GM23338 (cell line): ENCODE measurements at regions not wholly inside any gene's neighbourhood (a gene's known extent, or its start where the extent isn't known, plus 50 kb on each side); places are given as distances from the start of the nearest gene placed in this dataset.

Experiments used
- ATAC-seq: fragments of 200-7000 bp; cut with Tn5 transposase; 3 replicates; pipeline ENCODE4 v1.9.1; 2020
- DNase-seq: peaks from one replicate; pipeline ENCODE4 v3.0.0-alpha.2; 2015; ENCODE audit warnings: low spot score
- H2AFZ ChIP-seq: fragments of 200-600 bp; sonication (generic); 2 replicates; pipeline ENCODE4 v1.8.0; 2016; ENCODE audit warnings: antibody characterized with exemption, mild to moderate bottlenecking, moderate library complexity
- H3F3A ChIP-seq: fragments of 200-600 bp; sonication (generic); replicated peaks from 2 replicates; pipeline ENCODE4 v1.8.0; 2017; ENCODE audit warnings: antibody characterized with exemption, mixed run types, low read depth
- H3K27ac ChIP-seq: fragments of 200-600 bp; sonication (generic); 2 replicates; pipeline ENCODE4 v1.6.1; 2016; ENCODE audit warnings: low read depth
- H3K27me3 ChIP-seq: fragments of 200-600 bp; sonication (generic); 2 replicates; pipeline ENCODE4 v1.8.0; 2016; ENCODE audit warnings: mild to moderate bottlenecking, mixed run types, moderate library complexity; ENCODE audit not compliant: insufficient read depth
- H3K36me3 ChIP-seq: fragments of 200-600 bp; sonication (generic); 2 replicates; pipeline ENCODE4 v1.8.0; 2016; ENCODE audit warnings: mild to moderate bottlenecking; ENCODE audit not compliant: insufficient read depth
- H3K4me1 ChIP-seq: fragments of 200-600 bp; sonication (generic); 2 replicates; pipeline ENCODE4 v1.8.0; 2016; ENCODE audit warnings: mild to moderate bottlenecking, moderate library complexity; ENCODE audit not compliant: insufficient read depth
- H3K4me2 ChIP-seq: fragments of 200-600 bp; sonication (generic); 2 replicates; pipeline ENCODE4 v1.7.1; 2017; ENCODE audit warnings: mixed run types
- H3K4me3 ChIP-seq: fragments of 200-600 bp; sonication (generic); 2 replicates; pipeline ENCODE4 v1.6.1; 2016; ENCODE audit warnings: mixed run types
- H3K79me2 ChIP-seq: fragments of 200-600 bp; sonication (generic); replicated peaks from 2 replicates; pipeline ENCODE4 v1.8.0; 2017; ENCODE audit warnings: mild to moderate bottlenecking; ENCODE audit not compliant: insufficient read depth
- H3K9me2 ChIP-seq: fragments of 200-600 bp; sonication (generic); 2 replicates; pipeline ENCODE4 v1.8.0; 2017; ENCODE audit not compliant: insufficient read depth
- H4K20me1 ChIP-seq: fragments of 200-600 bp; sonication (generic); replicated peaks from 2 replicates; pipeline ENCODE4 v1.8.0; 2017; ENCODE audit warnings: mild to moderate bottlenecking; ENCODE audit not compliant: insufficient read depth
- H3K27ac Mint-ChIP-seq: 2 replicates; pipeline ENCODE4 v1.8.0; 2020; ENCODE audit warnings: inconsistent platforms, mild to moderate bottlenecking, moderate library complexity, mixed read lengths
- H3K27me3 Mint-ChIP-seq: 3 replicates; pipeline ENCODE4 v1.8.0; 2022; ENCODE audit warnings: low read depth, mild to moderate bottlenecking, moderate library complexity, mixed read lengths, inconsistent platforms; ENCODE audit not compliant: insufficient read depth, poor library complexity
- H3K36me3 Mint-ChIP-seq: 3 replicates; pipeline ENCODE4 v1.8.0; 2021; ENCODE audit warnings: low read depth, mild to moderate bottlenecking, inconsistent platforms, moderate library complexity, mixed read lengths
- H3K4me1 Mint-ChIP-seq: 3 replicates; pipeline ENCODE4 v1.8.0; 2020; ENCODE audit warnings: mild to moderate bottlenecking, inconsistent platforms, mixed read lengths
- H3K4me3 Mint-ChIP-seq: 3 replicates; pipeline ENCODE4 v1.8.0; 2021; ENCODE audit warnings: moderate library complexity, mild to moderate bottlenecking, inconsistent platforms, mixed read lengths
- H3K9me3 Mint-ChIP-seq: 3 replicates; pipeline ENCODE4 v1.8.0; 2020; ENCODE audit warnings: moderate library complexity, mild to moderate bottlenecking, inconsistent platforms, mixed read lengths
- CREB1 ChIP-seq: fragments of 250-450 bp; sonication (Bioruptor Pico); IDR thresholded peaks from 2 replicates; pipeline ENCODE4 v1.5.0; 2020; ENCODE audit warnings: low read depth, mild to moderate bottlenecking, moderate library complexity
- EZH2 ChIP-seq: fragments of 200-600 bp; sonication (generic); IDR thresholded peaks from one replicate; pipeline ENCODE4 v1.8.0; 2017; ENCODE audit warnings: antibody characterized with exemption, mild to moderate bottlenecking, low read depth; ENCODE audit not compliant: unreplicated experiment
- EZH2phosphoT487 ChIP-seq: fragments of 200-600 bp; sonication (generic); IDR thresholded peaks from one replicate; pipeline ENCODE4 v1.8.1; 2018; ENCODE audit warnings: antibody characterized with exemption; ENCODE audit not compliant: unreplicated experiment
- JUNB ChIP-seq: IDR thresholded peaks from one replicate; pipeline ENCODE4 v1.6.1; 2016; ENCODE audit warnings: antibody characterized with exemption; ENCODE audit not compliant: unreplicated experiment
- NANOG ChIP-seq: IDR thresholded peaks from 2 replicates; pipeline ENCODE4 v1.6.1; 2016; ENCODE audit warnings: antibody characterized with exemption, borderline replicate concordance
- POLR2AphosphoS5 ChIP-seq: IDR thresholded peaks from 2 replicates; pipeline ENCODE4 v1.6.1; 2016; ENCODE audit warnings: antibody characterized with exemption, low read depth
- REST ChIP-seq: IDR thresholded peaks from one replicate; pipeline ENCODE4 v1.6.1; 2018; ENCODE audit warnings: antibody characterized with exemption; ENCODE audit not compliant: unreplicated experiment
- STAT1 ChIP-seq: IDR thresholded peaks from one replicate; pipeline ENCODE4 v1.6.1; 2016; ENCODE audit warnings: antibody characterized with exemption; ENCODE audit not compliant: unreplicated experiment
- ZNF114 ChIP-seq: fragments of 250-450 bp; sonication (Bioruptor Pico); IDR thresholded peaks from 2 replicates; pipeline ENCODE4 v1.5.0; 2020; ENCODE audit warnings: mild to moderate bottlenecking, moderate library complexity
- ZNF331 ChIP-seq: fragments of 250-450 bp; sonication (Bioruptor Pico); IDR thresholded peaks from 2 replicates; pipeline ENCODE4 v1.5.0; 2020; ENCODE audit warnings: low read depth, mild to moderate bottlenecking, moderate library complexity
- ZNF462 ChIP-seq: fragments of 250-450 bp; sonication (Bioruptor Pico); IDR thresholded peaks from 2 replicates; pipeline ENCODE4 v1.5.0; 2020; ENCODE audit warnings: mild to moderate bottlenecking, moderate library complexity
- TF ChIP-seq, protein P1 (sequence below), 2 experiments: fragments of 200-600 bp in 1 of 2; sonication (generic) in 1 of 2; conservative IDR thresholded peaks; 2 replicates each; pipeline versions ENCODE4 v1.5.1 to v1.6.1; 2016 to 2017; ENCODE audit warnings: antibody characterized with exemption in 2 of 2, low read depth in 2 of 2, mild to moderate bottlenecking in 2 of 2, moderate library complexity in 1 of 2
- TF ChIP-seq, protein P2 (sequence below): IDR thresholded peaks from 2 replicates; pipeline ENCODE4 v1.6.1; 2016; ENCODE audit warnings: antibody characterized with exemption

DNA sequence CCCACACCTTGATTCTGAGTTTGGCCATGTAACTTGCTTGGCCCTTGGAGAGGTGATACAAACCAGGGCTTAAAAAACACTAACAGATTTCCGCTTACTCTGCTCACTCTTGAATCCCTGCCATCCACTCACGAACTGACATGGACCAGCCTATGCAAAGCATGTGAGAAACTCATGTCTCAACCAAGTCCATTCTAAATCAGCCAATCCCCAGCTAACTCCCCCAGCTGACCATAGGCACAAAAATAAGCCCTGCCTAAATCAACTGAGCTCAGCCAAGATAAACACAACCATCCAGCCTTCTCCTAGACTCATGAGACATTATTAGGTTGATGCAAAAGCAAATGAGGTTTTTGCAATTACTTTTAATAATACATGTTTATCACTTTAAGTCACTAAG lies 353.9 kb upstream of the TBX3 start:
- H3K4me3 Mint-ChIP-seq: no peak overlapping the region
- H3K27ac ChIP-seq: no peak overlapping the region
- H4K20me1 ChIP-seq: no peaks in the 10 kb centered on the region
- peaks cover 4% of the 10 kb centered on the region for H3K27me3 Mint-ChIP-seq
- no peaks in the 10 kb centered on the region for H3K36me3 ChIP-seq
- no peak overlapping the region for H2AFZ ChIP-seq
- H3K9me2 ChIP-seq: 0 out of 2 replicates have a peak, but pooled peaks cover 4% of the 10 kb centered on the region
- ATAC-seq (no peak), DNase-seq (no peak)
- H3K27me3 ChIP-seq: no peaks in the 10 kb centered on the region
- H3K4me3 ChIP-seq: no peak overlapping the region
- no peaks in the 10 kb centered on the region for H3K4me1 Mint-ChIP-seq
- no peaks in the 10 kb centered on the region for H3K4me1 ChIP-seq
- no peak overlapping the region for H3K4me2 ChIP-seq
- no peaks in the 10 kb centered on the region for H3K36me3 Mint-ChIP-seq
- TF ChIP-seq ZNF331 (CRISPR knock-in tag) (no peak), JUNB (no peak), EZH2phosphoT487 (no peak), POLR2AphosphoS5 (no peak), REST (no peak), ZNF462 (CRISPR knock-in tag) (no peak), STAT1 (no peak), ZNF114 (CRISPR knock-in tag) (no peak), EZH2 (no peak), CREB1 (CRISPR knock-in tag) (no peak), NANOG (no peak)
- TF ChIP-seq, protein P1, sequence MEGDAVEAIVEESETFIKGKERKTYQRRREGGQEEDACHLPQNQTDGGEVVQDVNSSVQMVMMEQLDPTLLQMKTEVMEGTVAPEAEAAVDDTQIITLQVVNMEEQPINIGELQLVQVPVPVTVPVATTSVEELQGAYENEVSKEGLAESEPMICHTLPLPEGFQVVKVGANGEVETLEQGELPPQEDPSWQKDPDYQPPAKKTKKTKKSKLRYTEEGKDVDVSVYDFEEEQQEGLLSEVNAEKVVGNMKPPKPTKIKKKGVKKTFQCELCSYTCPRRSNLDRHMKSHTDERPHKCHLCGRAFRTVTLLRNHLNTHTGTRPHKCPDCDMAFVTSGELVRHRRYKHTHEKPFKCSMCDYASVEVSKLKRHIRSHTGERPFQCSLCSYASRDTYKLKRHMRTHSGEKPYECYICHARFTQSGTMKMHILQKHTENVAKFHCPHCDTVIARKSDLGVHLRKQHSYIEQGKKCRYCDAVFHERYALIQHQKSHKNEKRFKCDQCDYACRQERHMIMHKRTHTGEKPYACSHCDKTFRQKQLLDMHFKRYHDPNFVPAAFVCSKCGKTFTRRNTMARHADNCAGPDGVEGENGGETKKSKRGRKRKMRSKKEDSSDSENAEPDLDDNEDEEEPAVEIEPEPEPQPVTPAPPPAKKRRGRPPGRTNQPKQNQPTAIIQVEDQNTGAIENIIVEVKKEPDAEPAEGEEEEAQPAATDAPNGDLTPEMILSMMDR (conservative IDR thresholded peaks at IDR 0.05; ENCODE audit: low read depth in 2 of 2): no peak
- TF ChIP-seq, protein P2, sequence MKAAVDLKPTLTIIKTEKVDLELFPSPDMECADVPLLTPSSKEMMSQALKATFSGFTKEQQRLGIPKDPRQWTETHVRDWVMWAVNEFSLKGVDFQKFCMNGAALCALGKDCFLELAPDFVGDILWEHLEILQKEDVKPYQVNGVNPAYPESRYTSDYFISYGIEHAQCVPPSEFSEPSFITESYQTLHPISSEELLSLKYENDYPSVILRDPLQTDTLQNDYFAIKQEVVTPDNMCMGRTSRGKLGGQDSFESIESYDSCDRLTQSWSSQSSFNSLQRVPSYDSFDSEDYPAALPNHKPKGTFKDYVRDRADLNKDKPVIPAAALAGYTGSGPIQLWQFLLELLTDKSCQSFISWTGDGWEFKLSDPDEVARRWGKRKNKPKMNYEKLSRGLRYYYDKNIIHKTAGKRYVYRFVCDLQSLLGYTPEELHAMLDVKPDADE: no peak
- no peaks in the 10 kb centered on the region for H3K79me2 ChIP-seq
- no peak overlapping the region for H3K27ac Mint-ChIP-seq
- no peaks in the 10 kb centered on the region for H3K9me3 Mint-ChIP-seq
- no peaks in the 10 kb centered on the region for H3F3A ChIP-seq
